H9 (cell line): ENCODE measurements at regions not wholly inside any gene's neighbourhood (a gene's known extent, or its start where the extent isn't known, plus 50 kb on each side); places are given as distances from the start of the nearest gene placed in this dataset.

Source experiments
- DNase-seq: peaks from one replicate; pipeline ENCODE4 v3.0.0-alpha.2; 2017
- H2AFZ ChIP-seq: one replicate; pipeline ENCODE4 v1.6.1; 2013; ENCODE audit warnings: mild to moderate bottlenecking, low read length, control low read depth, moderate library complexity
- H2AK5ac ChIP-seq: 2 replicates; pipeline ENCODE4 v1.6.1; 2013; ENCODE audit warnings: low read length, control low read depth, mixed read lengths; ENCODE audit not compliant: insufficient read length
- H2BK120ac ChIP-seq: one replicate; pipeline ENCODE4 v1.6.1; 2013; ENCODE audit warnings: low read depth, mild to moderate bottlenecking, low read length, control low read depth, inconsistent platforms; ENCODE audit not compliant: poor library complexity, severe bottlenecking
- H2BK12ac ChIP-seq: 2 replicates; pipeline ENCODE4 v1.6.1; 2013; ENCODE audit warnings: low read length, control low read depth, mixed read lengths, low read depth; ENCODE audit not compliant: insufficient read length
- H2BK15ac ChIP-seq: 2 replicates; pipeline ENCODE4 v1.6.1; 2013; ENCODE audit warnings: low read depth, low read length, control low read depth
- H2BK20ac ChIP-seq: one replicate; pipeline ENCODE4 v1.6.1; 2013; ENCODE audit warnings: low read depth, mild to moderate bottlenecking, low read length, control low read depth, inconsistent platforms; ENCODE audit not compliant: poor library complexity, severe bottlenecking
- H2BK5ac ChIP-seq: 2 replicates; pipeline ENCODE4 v1.6.1; 2013; ENCODE audit warnings: low read length, control low read depth, mixed read lengths; ENCODE audit not compliant: insufficient read length
- H3K14ac ChIP-seq: 2 replicates; pipeline ENCODE4 v1.6.1; 2013; ENCODE audit warnings: low read length, control low read depth; ENCODE audit not compliant: insufficient read depth
- H3K18ac ChIP-seq: 2 replicates; pipeline ENCODE4 v1.6.1; 2013; ENCODE audit warnings: low read depth, mild to moderate bottlenecking, mixed read lengths, low read length, control low read depth; ENCODE audit not compliant: insufficient read length
- H3K23ac ChIP-seq: 2 replicates; pipeline ENCODE4 v1.6.1; 2013; ENCODE audit warnings: low read length, control low read depth, mixed read lengths, low read depth; ENCODE audit not compliant: insufficient read length
- H3K23me2 ChIP-seq: 2 replicates; pipeline ENCODE4 v1.6.1; 2013; ENCODE audit warnings: low read depth, mild to moderate bottlenecking, mixed read lengths, low read length, control low read depth; ENCODE audit not compliant: insufficient read length, poor library complexity, severe bottlenecking
- H3K27ac ChIP-seq: 2 replicates; pipeline ENCODE4 v1.5.1; 2013; ENCODE audit warnings: low read length, control low read depth, mixed read lengths, low read depth; ENCODE audit not compliant: insufficient read length
- H3K27me3 ChIP-seq: 2 replicates; pipeline ENCODE4 v1.6.1; 2013; ENCODE audit warnings: low read length, control low read depth, inconsistent platforms; ENCODE audit not compliant: insufficient read depth
- H3K4ac ChIP-seq: 2 replicates; pipeline ENCODE4 v1.6.1; 2013; ENCODE audit warnings: low read depth, mild to moderate bottlenecking, control low read depth, inconsistent platforms, low read length, moderate library complexity
- H3K4me1 ChIP-seq: 2 replicates; pipeline ENCODE4 v1.6.1; 2013; ENCODE audit warnings: low read length, control low read depth, inconsistent platforms; ENCODE audit not compliant: insufficient read depth
- H3K4me2 ChIP-seq: 2 replicates; pipeline ENCODE4 v1.6.1; 2013; ENCODE audit warnings: low read length, control low read depth, mixed read lengths; ENCODE audit not compliant: insufficient read length, insufficient read depth
- H3K56ac ChIP-seq: 2 replicates; pipeline ENCODE4 v1.6.1; 2013; ENCODE audit warnings: low read depth, mild to moderate bottlenecking, mixed read lengths, low read length, control low read depth; ENCODE audit not compliant: insufficient read length
- H3K79me1 ChIP-seq: 2 replicates; pipeline ENCODE4 v1.6.1; 2013; ENCODE audit warnings: low read depth, mild to moderate bottlenecking, moderate library complexity, low read length, control low read depth, inconsistent platforms; ENCODE audit not compliant: insufficient read depth, poor library complexity, severe bottlenecking
- H3K79me2 ChIP-seq: 2 replicates; pipeline ENCODE4 v1.6.1; 2013; ENCODE audit warnings: low read length, control low read depth, inconsistent platforms; ENCODE audit not compliant: insufficient read depth
- H3K9ac ChIP-seq: 2 replicates; pipeline ENCODE4 v1.6.1; 2013; ENCODE audit warnings: low read length, control low read depth, mixed read lengths; ENCODE audit not compliant: insufficient read length; ENCODE audit errors: extremely low read depth
- H3K9me3 ChIP-seq: one replicate; pipeline ENCODE4 v1.6.1; 2013; ENCODE audit warnings: low read depth, low read length, inconsistent platforms; ENCODE audit not compliant: control insufficient read depth
- H3T11ph ChIP-seq: one replicate; pipeline ENCODE4 v1.6.1; 2013; ENCODE audit warnings: mild to moderate bottlenecking, low read length, control low read depth, inconsistent platforms
- H4K20me1 ChIP-seq: one replicate; pipeline ENCODE4 v1.6.1; 2013; ENCODE audit not compliant: control insufficient read depth, insufficient read length, insufficient read depth
- H4K5ac ChIP-seq: 2 replicates; pipeline ENCODE4 v1.6.1; 2013; ENCODE audit warnings: low read depth, mild to moderate bottlenecking, mixed read lengths, low read length, control low read depth; ENCODE audit not compliant: insufficient read length
- H4K8ac ChIP-seq: replicated peaks from 2 replicates; pipeline ENCODE4 v1.6.1; 2013; ENCODE audit warnings: low read length, control low read depth, mixed read lengths, low read depth; ENCODE audit not compliant: insufficient read length
- H4K91ac ChIP-seq: 2 replicates; pipeline ENCODE4 v1.6.1; 2013; ENCODE audit warnings: low read depth, mild to moderate bottlenecking, moderate library complexity, mixed read lengths, low read length, control low read depth; ENCODE audit not compliant: insufficient read length
- H3K27ac Mint-ChIP-seq, 3 experiments: 2 replicates in 2 of 3; 3 replicates in 1 of 3; pipeline ENCODE4 v1.8.0; 2020 to 2021; ENCODE audit warnings: mixed read lengths in 3 of 3, mild to moderate bottlenecking in 1 of 3, moderate library complexity in 1 of 3
- H3K27me3 Mint-ChIP-seq: 2 replicates; pipeline ENCODE4 v1.8.0; 2021; ENCODE audit warnings: low read depth, mild to moderate bottlenecking, moderate library complexity, mixed read lengths
- H3K36me3 Mint-ChIP-seq, 3 experiments: 2 replicates in 2 of 3; 3 replicates in 1 of 3; pipeline ENCODE4 v1.8.0; 2020 to 2021; ENCODE audit warnings: low read depth in 3 of 3, mixed read lengths in 3 of 3; ENCODE audit not compliant: insufficient read depth in 1 of 3
- H3K4me1 Mint-ChIP-seq, 2 experiments: 2 replicates each; pipeline ENCODE4 v1.8.0; 2020; ENCODE audit warnings: mixed read lengths in 2 of 2
- H3K4me3 Mint-ChIP-seq, 2 experiments: 2 replicates in 1 of 2; 3 replicates in 1 of 2; pipeline ENCODE4 v1.8.0; 2020 to 2021; ENCODE audit warnings: mild to moderate bottlenecking in 2 of 2, mixed read lengths in 2 of 2, moderate library complexity in 1 of 2
- H3K9me3 Mint-ChIP-seq, 2 experiments: 2 replicates in 1 of 2; 3 replicates in 1 of 2; pipeline ENCODE4 v1.8.0; 2020; ENCODE audit warnings: mild to moderate bottlenecking in 2 of 2, mixed read lengths in 2 of 2, moderate library complexity in 1 of 2
- CTCF ChIP-seq: fragments of 200-600 bp; sonication (generic); conservative IDR thresholded peaks from 3 replicates; pipeline ENCODE4 v1.8.0; 2021; ENCODE audit warnings: antibody characterized with exemption, mild to moderate bottlenecking

DNA sequence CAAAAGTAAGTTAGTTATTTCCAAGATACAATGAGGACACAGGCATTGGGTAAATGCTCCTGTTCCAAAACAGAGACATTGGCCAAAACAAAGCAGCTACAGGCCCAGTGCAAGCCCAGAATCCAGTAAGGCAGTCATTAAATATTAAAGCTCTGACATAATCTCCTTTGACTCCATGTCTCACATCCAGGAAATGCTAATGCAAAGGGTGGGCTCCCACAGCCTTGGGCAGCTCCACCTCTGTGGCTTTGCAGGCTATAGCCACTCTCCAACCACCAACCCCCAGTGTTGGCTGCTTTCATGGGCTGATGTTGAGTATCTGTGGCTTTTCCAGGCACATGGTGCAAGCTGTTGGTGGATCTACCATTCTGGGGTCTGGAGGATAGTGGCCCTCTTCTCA lies 733.4 kb upstream of the SOX9 start:
- Mint-ChIP-seq H3K4me1 (no peaks in the 10 kb centered on the region), H3K27me3 (no peaks in the 10 kb centered on the region), H3K36me3 (peaks cover 0 to 6% (median 4%) of the 10 kb centered on the region in 3 experiments; a peak in 5 of 7 replicates), H3K27ac (no peak overlapping the region), H3K4me3 (no peak overlapping the region), H3K9me3 (peaks cover 7 to 16% of the 10 kb centered on the region in 2 experiments)
- Histone ChIP-seq H3K23me2 (no peaks in the 10 kb centered on the region), H3K14ac (no peak overlapping the region), H3K79me2 (no peaks in the 10 kb centered on the region), H3K79me1 (no peaks in the 10 kb centered on the region), H2BK5ac (no peak overlapping the region), H4K91ac (no peak overlapping the region), H3K4ac (no peak overlapping the region), H4K8ac (no peak overlapping the region), H3K56ac (no peak overlapping the region), H3K9me3 (no peaks in the 10 kb centered on the region), H2AFZ (no peak overlapping the region), H2BK12ac (no peak overlapping the region), H2BK120ac (no peak overlapping the region), H3K23ac (no peak overlapping the region), H2BK20ac (no peak overlapping the region), H3K27me3 (no peaks in the 10 kb centered on the region), H3K9ac (no peak overlapping the region), H2AK5ac (no peak overlapping the region), H2BK15ac (no peak overlapping the region), H3K27ac (no peak overlapping the region), H3K4me2 (no peak overlapping the region), H3T11ph (no peak overlapping the region), H3K18ac (no peak overlapping the region), H4K20me1 (no peaks in the 10 kb centered on the region), H3K4me1 (no peaks in the 10 kb centered on the region), H4K5ac (no peak overlapping the region)
- no peak for TF ChIP-seq CTCF
- DNase-seq: no peak
